Hepatocyte (in vitro differentiated cells): ENCODE measurements at regions not wholly inside any gene's neighbourhood (a gene's known extent, or its start where the extent isn't known, plus 50 kb on each side); places are given as distances from the start of the nearest gene placed in this dataset.
A peak's percentile ranks its signal among the peaks of the same experiment; 100 is the strongest.

ENCODE experiments used
- DNase-seq: peaks from one replicate; pipeline ENCODE4 v3.0.0-alpha.2; 2016; ENCODE audit warnings: low spot score
- H2AFZ ChIP-seq: fragments of 200-600 bp; sonication (generic); 2 replicates; pipeline ENCODE4 v1.6.0; 2016; ENCODE audit warnings: antibody characterized with exemption, mild to moderate bottlenecking
- H3K27ac ChIP-seq: fragments of 200-600 bp; sonication (generic); 2 replicates; pipeline ENCODE4 v1.5.1; 2016; ENCODE audit warnings: mild to moderate bottlenecking
- H3K27me3 ChIP-seq: fragments of 200-600 bp; sonication (generic); 2 replicates; pipeline ENCODE4 v1.6.1; 2016
- H3K36me3 ChIP-seq: fragments of 200-600 bp; sonication (generic); replicated peaks from 2 replicates; pipeline ENCODE4 v1.5.1; 2016; ENCODE audit warnings: low read depth; ENCODE audit not compliant: insufficient read depth
- H3K4me1 ChIP-seq: fragments of 200-600 bp; sonication (generic); 2 replicates; pipeline ENCODE4 v1.5.1; 2016; ENCODE audit warnings: mild to moderate bottlenecking, moderate library complexity; ENCODE audit not compliant: insufficient read depth
- H3K4me2 ChIP-seq: fragments of 200-600 bp; sonication (generic); 2 replicates; pipeline ENCODE4 v1.6.0; 2016
- H3K4me3 ChIP-seq: fragments of 200-600 bp; sonication (generic); 2 replicates; pipeline ENCODE4 v1.5.1; 2016; ENCODE audit warnings: mild to moderate bottlenecking
- H3K79me2 ChIP-seq: fragments of 200-600 bp; sonication (generic); 2 replicates; pipeline ENCODE4 v1.6.0; 2017; ENCODE audit warnings: mild to moderate bottlenecking
- H3K9me2 ChIP-seq: fragments of 200-600 bp; sonication (generic); replicated peaks from 2 replicates; pipeline ENCODE4 v1.6.0; 2017; ENCODE audit warnings: mild to moderate bottlenecking; ENCODE audit not compliant: insufficient read depth
- H3K9me3 ChIP-seq: fragments of 200-600 bp; sonication (generic); 2 replicates; pipeline ENCODE4 v1.5.1; 2016; ENCODE audit warnings: low read depth, mild to moderate bottlenecking
- H4K20me1 ChIP-seq: fragments of 200-600 bp; sonication (generic); 2 replicates; pipeline ENCODE4 v1.6.0; 2016; ENCODE audit warnings: mild to moderate bottlenecking; ENCODE audit not compliant: insufficient read depth, poor library complexity, severe bottlenecking
- CTCF ChIP-seq: fragments of 200-600 bp; sonication (generic); IDR thresholded peaks from 2 replicates; pipeline ENCODE4 v1.5.1; 2016; ENCODE audit warnings: antibody characterized with exemption, mild to moderate bottlenecking; ENCODE audit not compliant: poor library complexity
- EZH2 ChIP-seq: fragments of 200-600 bp; sonication (generic); IDR thresholded peaks from 2 replicates; pipeline ENCODE4 v1.6.1; 2016; ENCODE audit warnings: antibody characterized with exemption, mild to moderate bottlenecking, borderline replicate concordance
- EZH2phosphoT487 ChIP-seq: fragments of 200-600 bp; sonication (generic); IDR thresholded peaks from one replicate; pipeline ENCODE4 v1.6.1; 2018; ENCODE audit warnings: antibody characterized with exemption, mild to moderate bottlenecking, low read depth, moderate library complexity; ENCODE audit not compliant: unreplicated experiment, severe bottlenecking
- WGBS: methylation state at CpG from one replicate; pipeline ENCODE4 v1.1.6; 2016; ENCODE audit warnings: low lambda C conversion rate; ENCODE audit errors: missing lambda C conversion rate; 5-methylcytosine and 5-hydroxymethylcytosine counted together

DNA sequence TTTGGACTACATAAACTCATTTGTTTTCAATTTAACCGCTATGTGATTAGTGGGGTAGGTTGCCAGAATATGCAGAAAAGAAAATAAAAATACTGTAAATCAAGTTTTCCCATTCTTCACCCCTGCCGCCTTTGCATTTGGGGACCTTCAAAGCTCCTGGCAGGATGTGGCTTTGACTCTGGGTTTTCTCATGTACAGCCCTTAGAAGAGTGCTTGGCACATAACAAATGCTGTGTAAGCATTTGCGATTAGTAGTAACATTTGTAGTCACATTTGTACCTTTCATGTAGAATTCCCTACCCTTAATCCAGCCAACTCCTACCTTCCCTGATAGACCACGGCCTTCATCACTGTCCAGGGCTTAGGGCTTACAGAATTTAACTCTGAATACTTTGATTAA, 262.6 kb downstream of the MREG start:
- TF ChIP-seq EZH2phosphoT487, result no peak
- TF ChIP-seq EZH2, result no peak
- TF ChIP-seq CTCF, result no peak
- Histone ChIP-seq H3K4me3 (no peak overlapping the region), H3K79me2 (no peaks in the 10 kb centered on the region), H3K4me1 (no peaks in the 10 kb centered on the region), H3K9me2 (no peaks in the 10 kb centered on the region), H3K4me2 (no peak overlapping the region), H3K27ac (peak overlapping the region; percentile 2), H3K36me3 (no peaks in the 10 kb centered on the region), H3K27me3 (no peaks in the 10 kb centered on the region), H4K20me1 (no peaks in the 10 kb centered on the region), H3K9me3 (no peaks in the 10 kb centered on the region), H2AFZ (no peak overlapping the region)
- no peak for DNase-seq
- 80% methylated on average over 4 of the region's 4 CpGs for WGBS

DNA sequence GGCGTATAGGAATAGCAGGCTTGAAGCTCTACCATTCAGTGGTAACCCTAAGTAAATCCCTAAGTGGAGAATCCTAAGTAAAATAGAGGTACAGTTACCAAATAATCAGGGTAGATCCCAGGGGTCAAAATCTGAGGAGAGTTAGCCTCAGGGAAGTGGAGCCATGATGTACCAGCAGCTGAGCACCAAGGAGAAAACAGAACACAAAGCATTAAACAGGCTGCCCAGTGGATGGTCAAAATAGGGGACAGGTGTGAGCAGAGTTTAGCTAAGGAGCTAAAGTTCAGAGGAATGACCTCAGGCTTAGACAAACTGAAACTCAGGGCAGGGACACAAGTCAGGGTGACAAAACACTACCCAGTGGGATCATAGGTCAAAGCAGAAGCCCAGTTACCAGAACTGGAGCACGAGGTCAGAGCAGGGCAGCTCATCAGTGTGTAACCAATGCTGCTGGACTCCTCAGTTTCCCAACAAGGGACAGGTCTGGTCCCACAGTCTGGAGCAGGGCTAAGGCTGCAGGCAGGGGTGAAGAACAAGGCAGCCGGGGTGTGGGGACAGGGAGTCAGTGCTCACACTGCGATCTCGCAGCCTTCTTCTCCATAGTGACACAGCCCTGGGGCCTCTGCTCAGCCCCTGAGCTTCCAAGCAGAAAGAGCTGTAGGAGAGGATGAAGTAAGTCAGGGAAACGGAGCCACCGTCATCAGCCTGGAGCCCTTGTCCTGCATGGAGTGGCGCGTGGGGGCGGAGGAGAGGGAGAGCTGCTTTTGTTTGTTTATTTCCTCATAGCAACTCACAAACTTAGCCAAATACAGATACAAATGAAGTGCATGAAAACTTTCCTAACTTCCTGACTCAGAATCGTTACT, 264.0 kb downstream of the MREG start:
- Histone ChIP-seq H3K4me2 (no peak overlapping the region), H3K9me3 (no peaks in the 10 kb centered on the region)

DNA sequence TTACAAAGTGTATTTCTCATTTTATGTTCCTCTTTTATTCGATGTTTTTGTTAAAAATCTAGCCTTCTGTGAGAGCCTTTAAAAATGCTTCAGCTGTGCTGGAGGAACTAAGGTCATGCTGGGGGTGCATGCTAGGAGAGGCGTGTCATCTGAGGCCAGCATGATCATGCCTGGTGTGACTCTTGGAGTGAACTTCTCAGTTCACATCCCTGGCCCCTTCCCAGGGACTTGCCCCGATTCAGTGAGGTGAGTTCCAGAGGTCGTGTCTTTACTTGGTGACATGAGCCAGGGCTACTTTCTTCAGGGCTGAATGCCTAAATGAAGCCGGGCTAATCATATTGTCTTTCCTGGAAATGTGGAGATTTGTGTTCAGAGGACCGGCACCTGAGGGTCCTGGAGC, 264.9 kb downstream of the MREG start:
- DNase-seq, result no peak
- H2AFZ ChIP-seq, result no peak overlapping the region
- no peaks in the 10 kb centered on the region for H3K36me3 ChIP-seq
- TF ChIP-seq CTCF, result no peak
- TF ChIP-seq EZH2, result no peak
- no peak for TF ChIP-seq EZH2phosphoT487
- WGBS, result 53% methylated on average over 6 of the region's 6 CpGs
- H3K79me2 ChIP-seq, result no peaks in the 10 kb centered on the region
- H3K4me1 ChIP-seq, result no peaks in the 10 kb centered on the region
- H3K4me3 ChIP-seq, result no peak overlapping the region
- H3K27ac ChIP-seq, result peak overlapping the region; percentile 13
- no peaks in the 10 kb centered on the region for H3K9me3 ChIP-seq
- no peaks in the 10 kb centered on the region for H3K9me2 ChIP-seq
- H3K27me3 ChIP-seq, result no peaks in the 10 kb centered on the region
- H3K4me2 ChIP-seq, result no peak overlapping the region
- H4K20me1 ChIP-seq, result no peaks in the 10 kb centered on the region

More for the DNA sequence above, 264.0 kb downstream of the MREG start:
- no peaks in the 10 kb centered on the region for H3K9me2 ChIP-seq
- H3K4me3 ChIP-seq, result no peak overlapping the region
- peak overlapping the region; percentile 66 for H3K27ac ChIP-seq
- no peaks in the 10 kb centered on the region for H3K36me3 ChIP-seq
- TF ChIP-seq EZH2 (no peak), CTCF (no peak), EZH2phosphoT487 (no peak)
- 83% methylated on average over 11 of the region's 11 CpGs for WGBS
- peak; percentile 35 for DNase-seq
- no peaks in the 10 kb centered on the region for H3K4me1 ChIP-seq
- H3K79me2 ChIP-seq, result no peaks in the 10 kb centered on the region
- no peaks in the 10 kb centered on the region for H4K20me1 ChIP-seq
- no peaks in the 10 kb centered on the region for H3K27me3 ChIP-seq
- no peak overlapping the region for H2AFZ ChIP-seq
